ENCODE measurements at regions not wholly inside any gene's neighbourhood (a gene's known extent, or its start where the extent isn't known, plus 50 kb on each side); places are given as distances from the start of the nearest gene placed in this dataset.

DNA sequence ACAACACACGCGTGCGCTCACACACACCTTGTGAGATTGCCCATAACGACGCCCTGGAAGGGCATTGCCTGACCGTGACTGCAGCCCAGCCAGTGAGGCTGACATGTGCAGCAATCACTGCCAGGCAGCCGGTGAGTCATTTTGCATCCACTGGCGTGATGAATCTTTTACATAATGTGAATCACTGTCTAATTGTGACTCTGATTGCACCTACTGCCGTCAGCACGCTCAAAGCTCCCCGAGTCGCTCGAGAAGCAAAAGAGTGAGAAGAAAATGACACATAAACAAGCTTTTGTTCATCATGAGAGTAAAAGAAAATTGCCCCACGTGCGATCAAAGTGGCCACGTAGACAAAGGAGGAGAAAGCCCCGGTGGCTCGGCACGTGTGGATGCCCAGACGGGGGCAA, 117.4 kb upstream of the PFKP start:
- Histone ChIP-seq H3K4me2 (replicated peaks; ENCODE audit: low read depth, low read length, poor library complexity, severe bottlenecking) (no peak overlapping the region), H3K9ac (ENCODE audit: low read length) (no peak overlapping the region), H2AFZ (ENCODE audit: insufficient read depth, low read depth, low read length, poor library complexity, severe bottlenecking) (no peak overlapping the region), H3K27me3 (replicated peaks in 1 of 4; ENCODE audit: control extremely low read depth in 1 of 4, control insufficient read depth in 3 of 4, insufficient read depth in 4 of 4, low read length in 3 of 4) (peaks cover 0 to 16% (median 3%) of the 10 kb centered on the region in 4 experiments), H3K27ac (ENCODE audit: low read length in 2 of 2) (no peak overlapping the region), H3K36me3 (replicated peaks in 1 of 2; ENCODE audit: control extremely low read depth in 1 of 2, control insufficient read depth in 1 of 2, extremely low read depth in 1 of 2, insufficient read depth in 2 of 2, low read length in 1 of 2) (no peaks in the 10 kb centered on the region), H3K4me1 (ENCODE audit: control insufficient read depth in 2 of 2, insufficient read depth in 2 of 2, low read length in 2 of 2) (peaks cover 0 to 4% of the 10 kb centered on the region in 2 donors), H3K9me3 (ENCODE audit: control extremely low read depth in 1 of 3, control insufficient read depth in 2 of 3, insufficient read depth in 1 of 3, low read length in 2 of 3) (peaks cover 0 to 4% (median 0%) of the 10 kb centered on the region in 3 donors), H3K4me3 (ENCODE audit: control extremely low read depth in 1 of 5, extremely low read depth in 1 of 5, insufficient read depth in 1 of 5, low read depth in 2 of 5, low read length in 4 of 5) (no peak overlapping the region), H3K79me2 (ENCODE audit: control insufficient read depth, insufficient read depth, low read length) (no peaks in the 10 kb centered on the region), H4K20me1 (ENCODE audit: control insufficient read depth, insufficient read depth, low read length, poor library complexity, severe bottlenecking) (no peaks in the 10 kb centered on the region)
- WGBS (ENCODE audit: insufficient coverage) = 72% methylated on average over 20 of the region's 20 CpGs
- CTCF ChIA-PET = no interaction called here
- ATAC-seq (ENCODE audit: low read depth) = peak; percentile 24
- H3K9me3 Mint-ChIP-seq (ENCODE audit: insufficient read depth) = peaks cover 5% of the 10 kb centered on the region
- H3K27me3 Mint-ChIP-seq = peaks cover 50% of the 10 kb centered on the region
- POLR2A ChIA-PET = no interaction called here
- intact Hi-C loops (cut with micrococcal nuclease) = no loop called here
- H3K4me1 Mint-ChIP-seq = peaks cover 13% of the 10 kb centered on the region
- no peak overlapping the region for H3K27ac Mint-ChIP-seq
- no peak for TF ChIP-seq EZH2 (IDR thresholded peaks at IDR 0.05; ENCODE audit: borderline replicate concordance, insufficient read depth, low read depth, low read length, poor library complexity, severe bottlenecking)
- TF ChIP-seq, protein P1, sequence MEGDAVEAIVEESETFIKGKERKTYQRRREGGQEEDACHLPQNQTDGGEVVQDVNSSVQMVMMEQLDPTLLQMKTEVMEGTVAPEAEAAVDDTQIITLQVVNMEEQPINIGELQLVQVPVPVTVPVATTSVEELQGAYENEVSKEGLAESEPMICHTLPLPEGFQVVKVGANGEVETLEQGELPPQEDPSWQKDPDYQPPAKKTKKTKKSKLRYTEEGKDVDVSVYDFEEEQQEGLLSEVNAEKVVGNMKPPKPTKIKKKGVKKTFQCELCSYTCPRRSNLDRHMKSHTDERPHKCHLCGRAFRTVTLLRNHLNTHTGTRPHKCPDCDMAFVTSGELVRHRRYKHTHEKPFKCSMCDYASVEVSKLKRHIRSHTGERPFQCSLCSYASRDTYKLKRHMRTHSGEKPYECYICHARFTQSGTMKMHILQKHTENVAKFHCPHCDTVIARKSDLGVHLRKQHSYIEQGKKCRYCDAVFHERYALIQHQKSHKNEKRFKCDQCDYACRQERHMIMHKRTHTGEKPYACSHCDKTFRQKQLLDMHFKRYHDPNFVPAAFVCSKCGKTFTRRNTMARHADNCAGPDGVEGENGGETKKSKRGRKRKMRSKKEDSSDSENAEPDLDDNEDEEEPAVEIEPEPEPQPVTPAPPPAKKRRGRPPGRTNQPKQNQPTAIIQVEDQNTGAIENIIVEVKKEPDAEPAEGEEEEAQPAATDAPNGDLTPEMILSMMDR (IDR thresholded peaks at IDR 0.05) = no peak
- no peak for DNase-seq
- peak overlapping the region; percentile 14 for H3K4me3 Mint-ChIP-seq

DNA sequence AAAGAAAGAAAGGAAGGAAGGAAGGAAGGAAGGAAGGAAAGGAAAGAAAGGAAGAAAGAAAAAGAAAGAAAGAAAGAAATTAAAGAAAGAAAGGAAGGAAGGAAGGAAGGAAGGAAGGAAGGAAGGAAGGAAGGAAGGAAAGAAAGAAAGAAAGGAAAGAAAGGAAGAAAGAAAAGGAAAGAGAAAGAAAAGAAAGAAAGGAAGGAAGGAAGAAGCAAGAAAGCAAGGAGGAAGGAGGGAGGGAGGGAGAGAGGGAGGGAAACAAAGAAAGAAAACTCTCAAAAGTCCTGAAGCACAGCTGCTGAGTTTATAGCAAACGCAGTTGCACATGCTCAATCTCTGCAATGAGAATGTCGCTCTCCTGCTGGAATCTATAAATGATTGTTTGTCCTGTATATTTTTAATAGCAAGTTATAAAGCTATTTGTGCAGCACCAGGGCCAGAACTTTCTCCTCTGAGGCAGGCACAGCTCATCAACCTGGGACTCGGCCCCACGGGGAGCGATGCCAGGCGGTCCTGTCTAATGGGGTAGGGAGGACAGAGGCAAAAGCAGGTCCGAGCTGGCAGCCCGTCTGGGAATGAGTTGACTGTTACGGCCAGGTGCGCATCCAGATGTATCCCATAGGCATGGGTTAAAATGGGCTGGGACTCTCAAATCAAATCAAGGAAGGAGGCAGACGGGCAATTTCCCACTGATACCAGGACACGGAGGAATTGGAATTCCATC, 118.0 kb upstream of the PFKP start:
- peaks cover 5% of the 10 kb centered on the region for H3K9me3 Mint-ChIP-seq (ENCODE audit: insufficient read depth)
- Histone ChIP-seq H3K79me2 (ENCODE audit: control insufficient read depth, insufficient read depth, low read length) (no peaks in the 10 kb centered on the region), H3K4me1 (ENCODE audit: control insufficient read depth in 2 of 2, insufficient read depth in 2 of 2, low read length in 2 of 2) (peaks cover 0 to 4% of the 10 kb centered on the region in 2 donors), H4K20me1 (ENCODE audit: control insufficient read depth, insufficient read depth, low read length, poor library complexity, severe bottlenecking) (no peaks in the 10 kb centered on the region), H3K27me3 (replicated peaks in 1 of 4; ENCODE audit: control extremely low read depth in 1 of 4, control insufficient read depth in 3 of 4, insufficient read depth in 4 of 4, low read length in 3 of 4) (peaks cover 0 to 18% (median 3%) of the 10 kb centered on the region in 4 experiments), H3K27ac (ENCODE audit: low read length in 2 of 2) (no peak overlapping the region), H3K4me2 (replicated peaks; ENCODE audit: low read depth, low read length, poor library complexity, severe bottlenecking) (no peak overlapping the region), H3K36me3 (replicated peaks in 1 of 2; ENCODE audit: control extremely low read depth in 1 of 2, control insufficient read depth in 1 of 2, extremely low read depth in 1 of 2, insufficient read depth in 2 of 2, low read length in 1 of 2) (no peaks in the 10 kb centered on the region), H3K4me3 (ENCODE audit: control extremely low read depth in 1 of 5, extremely low read depth in 1 of 5, insufficient read depth in 1 of 5, low read depth in 2 of 5, low read length in 4 of 5) (no peak overlapping the region), H3K9ac (ENCODE audit: low read length) (no peak overlapping the region), H3K9me3 (ENCODE audit: control extremely low read depth in 1 of 3, control insufficient read depth in 2 of 3, insufficient read depth in 1 of 3, low read length in 2 of 3) (peaks cover 0 to 4% (median 0%) of the 10 kb centered on the region in 3 donors), H2AFZ (ENCODE audit: insufficient read depth, low read depth, low read length, poor library complexity, severe bottlenecking) (no peak overlapping the region)
- H3K27ac Mint-ChIP-seq = no peak overlapping the region
- DNase-seq (no peak), ATAC-seq (ENCODE audit: low read depth) (no peak)
- no peak for TF ChIP-seq EZH2 (IDR thresholded peaks at IDR 0.05; ENCODE audit: borderline replicate concordance, insufficient read depth, low read depth, low read length, poor library complexity, severe bottlenecking)
- TF ChIP-seq, protein P1 (IDR thresholded peaks at IDR 0.05) = no peak
- intact Hi-C loops (cut with micrococcal nuclease) = no loop called here
- H3K27me3 Mint-ChIP-seq = peaks cover 50% of the 10 kb centered on the region
- CTCF ChIA-PET = no interaction called here
- peaks cover 13% of the 10 kb centered on the region for H3K4me1 Mint-ChIP-seq
- POLR2A ChIA-PET = no interaction called here
- WGBS (ENCODE audit: insufficient coverage) = 83% methylated on average over 12 of the region's 12 CpGs
- H3K4me3 Mint-ChIP-seq = no peak overlapping the region

Data from B cell (primary cell).